OCI-LY3 (cell line): ENCODE measurements at regions not wholly inside any gene's neighbourhood (a gene's known extent, or its start where the extent isn't known, plus 50 kb on each side); places are given as distances from the start of the nearest gene placed in this dataset.
"Not testable (repeated sequence)": the region's sequence is repeated elsewhere in the genome, so short reads cannot be mapped to it uniquely, and the experiment has no call there.

Experiments used
- H2AFZ ChIP-seq: fragments of 200-600, 300-600 bp; shearing (Covaris generic); 2 replicates; pipeline ENCODE4 v1.6.0; 2014; ENCODE audit warnings: antibody characterized with exemption, low read depth, low read length
- H3K27ac ChIP-seq: fragments of 200-600, 300-600 bp; sonication (generic); 2 replicates; pipeline ENCODE4 v1.5.1; 2014; ENCODE audit warnings: mild to moderate bottlenecking, low read length, moderate library complexity, mixed read lengths
- H3K27me3 ChIP-seq: fragments of 200-600, 300-600 bp; sonication (generic); 2 replicates; pipeline ENCODE4 v1.6.1; 2014; ENCODE audit warnings: low read depth, low read length, mixed read lengths
- H3K36me3 ChIP-seq: fragments of 200-600, 300-600 bp; sonication (generic); replicated peaks from 2 replicates; pipeline ENCODE3; 2014; ENCODE audit warnings: low read depth, low read length, mixed read lengths
- H3K4me1 ChIP-seq: fragments of 300-600, 200-600 bp; sonication (generic); 2 replicates; pipeline ENCODE4 v1.6.1; 2014; ENCODE audit warnings: low read length, mixed read lengths
- H3K4me2 ChIP-seq: fragments of 200-600, 300-600 bp; sonication (generic); 2 replicates; pipeline ENCODE4 v1.6.1; 2014; ENCODE audit warnings: low read length, mixed read lengths
- H3K4me3 ChIP-seq: fragments of 300-600, 200-600 bp; sonication (generic); 2 replicates; pipeline ENCODE4 v1.5.1; 2014; ENCODE audit warnings: antibody characterized with exemption, mild to moderate bottlenecking, low read length, moderate library complexity
- H3K79me2 ChIP-seq: fragments of 300-600, 200-600 bp; shearing (Covaris generic); 2 replicates; pipeline ENCODE4 v1.6.1; 2014; ENCODE audit warnings: mild to moderate bottlenecking, low read length, mixed read lengths
- H3K9ac ChIP-seq: fragments of 300-600, 200-600 bp; shearing (Covaris generic); 2 replicates; pipeline ENCODE4 v1.6.0; 2014; ENCODE audit warnings: mild to moderate bottlenecking, low read length, moderate library complexity
- H3K9me3 ChIP-seq: fragments of 200-600, 300-600 bp; shearing (Covaris generic); 2 replicates; pipeline ENCODE4 v1.6.1; 2014; ENCODE audit warnings: low read length, mixed read lengths; ENCODE audit not compliant: insufficient read depth
- H4K20me1 ChIP-seq: fragments of 200-600, 300-600 bp; sonication (generic); 2 replicates; pipeline ENCODE4 v1.6.1; 2016; ENCODE audit warnings: low read length, mixed read lengths; ENCODE audit not compliant: insufficient read depth
- CTCF ChIP-seq: fragments of 200-600, 300-600 bp; sonication (generic); IDR thresholded peaks from 2 replicates; pipeline ENCODE4 v1.5.1; 2014; ENCODE audit warnings: antibody characterized with exemption, low read length, low read depth
- EZH2phosphoT487 ChIP-seq: fragments of 200-600 bp; shearing (Covaris generic); IDR thresholded peaks from 2 replicates; pipeline ENCODE4 v1.6.1; 2018; ENCODE audit warnings: antibody characterized with exemption, mixed run types, low read depth

DNA sequence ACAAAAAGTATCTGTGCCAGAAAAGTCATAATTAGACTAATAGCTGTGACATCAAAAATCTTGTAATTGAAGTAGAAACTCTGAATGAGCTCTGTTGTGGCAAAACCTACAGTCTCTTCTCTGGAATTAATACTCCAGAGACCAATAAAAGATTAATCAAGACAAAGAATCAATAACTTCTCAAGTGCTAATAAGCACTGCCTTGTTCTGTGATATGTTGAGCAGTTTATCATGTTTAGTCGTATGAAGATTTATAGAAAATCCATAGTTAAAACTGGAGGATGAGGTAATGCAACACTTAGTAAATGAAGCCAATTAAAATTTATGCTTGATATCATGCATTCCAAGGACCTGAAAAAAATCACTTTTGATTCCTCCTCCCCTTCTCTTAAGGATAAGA lies 72.3 kb upstream of the RNF32 start:
- Histone ChIP-seq H3K9me3 (no peaks in the 10 kb centered on the region), H3K4me2 (no peak overlapping the region), H3K36me3 (no peaks in the 10 kb centered on the region), H3K79me2 (no peaks in the 10 kb centered on the region), H4K20me1 (no peaks in the 10 kb centered on the region), H2AFZ (no peak overlapping the region), H3K9ac (no peak overlapping the region), H3K27ac (no peak overlapping the region), H3K4me1 (no peaks in the 10 kb centered on the region), H3K27me3 (peaks cover 10% of the 10 kb centered on the region; the same call in 1 of the 2 replicates), H3K4me3 (no peak overlapping the region)
- TF ChIP-seq EZH2phosphoT487, result no peak
- no peak for TF ChIP-seq CTCF

DNA sequence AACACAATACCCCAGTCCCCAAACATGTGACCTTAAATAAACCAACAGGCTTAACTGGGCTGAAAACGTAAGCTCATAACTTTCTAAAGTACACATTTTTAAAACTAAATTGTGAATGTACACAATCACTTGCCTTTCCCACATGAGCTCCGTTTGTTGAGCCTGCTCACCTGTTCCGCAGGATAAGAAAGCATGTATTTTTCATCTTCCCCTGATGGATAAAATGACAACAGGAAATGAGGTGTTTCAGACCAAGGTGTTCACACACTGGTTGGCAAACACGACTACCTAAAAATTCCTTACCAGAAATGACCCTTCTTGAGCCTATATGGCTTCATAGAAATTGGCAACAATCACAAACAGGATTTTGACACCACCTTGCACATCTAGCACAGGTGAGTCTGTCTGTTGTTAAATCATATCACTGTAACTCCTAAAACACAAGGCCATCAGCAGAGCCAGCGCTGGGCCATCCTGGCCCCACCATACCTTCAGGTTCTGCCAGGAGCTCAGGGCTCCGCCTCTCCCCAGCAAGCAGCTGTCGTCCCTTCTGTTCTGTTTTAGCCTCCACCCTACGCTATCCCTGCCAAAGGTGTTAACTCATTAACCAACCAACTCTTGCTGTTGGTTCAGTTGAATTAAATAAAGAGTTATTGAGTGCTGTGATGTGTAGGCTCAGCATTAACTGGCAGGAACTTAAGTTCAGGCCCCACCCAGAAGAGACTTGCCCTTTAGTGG lies 73.6 kb upstream of the RNF32 start:
- H3K4me1 ChIP-seq, result no peaks in the 10 kb centered on the region
- no peaks in the 10 kb centered on the region for H3K9me3 ChIP-seq
- TF ChIP-seq EZH2phosphoT487, result no peak
- TF ChIP-seq CTCF, result no peak
- no peak overlapping the region for H3K27ac ChIP-seq
- no peaks in the 10 kb centered on the region for H4K20me1 ChIP-seq
- peaks cover 10% of the 10 kb centered on the region for H3K27me3 ChIP-seq
- H3K36me3 ChIP-seq, result no peaks in the 10 kb centered on the region
- no peak overlapping the region for H2AFZ ChIP-seq
- H3K4me2 ChIP-seq, result no peak overlapping the region
- H3K79me2 ChIP-seq, result no peaks in the 10 kb centered on the region
- no peak overlapping the region for H3K4me3 ChIP-seq
- H3K9ac ChIP-seq, result no peak overlapping the region

DNA sequence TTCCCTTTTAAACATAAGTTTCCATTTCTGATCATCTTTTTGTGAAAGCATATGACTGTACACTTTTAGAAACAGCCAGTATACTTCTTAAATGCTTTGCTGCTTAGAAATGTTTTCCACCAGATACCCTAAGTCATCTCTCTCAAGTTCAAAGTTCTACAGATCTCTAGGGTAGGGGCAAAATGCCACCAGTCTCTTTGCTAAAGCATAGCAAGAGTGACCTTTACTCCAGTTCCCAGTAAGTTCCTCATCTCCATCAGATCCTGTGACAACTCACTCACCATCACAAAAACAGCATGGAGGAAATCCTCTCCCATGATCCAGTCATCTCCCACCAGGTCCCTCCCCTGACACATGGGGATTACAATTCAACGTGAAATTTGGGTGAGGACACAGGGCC lies 75.6 kb upstream of the RNF32 start:
- not testable (repeated sequence) for H3K4me1 ChIP-seq, H3K4me2 ChIP-seq, H3K4me3 ChIP-seq, H3K27ac ChIP-seq, H3K36me3 ChIP-seq, H4K20me1 ChIP-seq, H3K79me2 ChIP-seq, H3K9ac ChIP-seq, H3K9me3 ChIP-seq, H2AFZ ChIP-seq
- peaks cover 18% of the 10 kb centered on the region for H3K27me3 ChIP-seq

DNA sequence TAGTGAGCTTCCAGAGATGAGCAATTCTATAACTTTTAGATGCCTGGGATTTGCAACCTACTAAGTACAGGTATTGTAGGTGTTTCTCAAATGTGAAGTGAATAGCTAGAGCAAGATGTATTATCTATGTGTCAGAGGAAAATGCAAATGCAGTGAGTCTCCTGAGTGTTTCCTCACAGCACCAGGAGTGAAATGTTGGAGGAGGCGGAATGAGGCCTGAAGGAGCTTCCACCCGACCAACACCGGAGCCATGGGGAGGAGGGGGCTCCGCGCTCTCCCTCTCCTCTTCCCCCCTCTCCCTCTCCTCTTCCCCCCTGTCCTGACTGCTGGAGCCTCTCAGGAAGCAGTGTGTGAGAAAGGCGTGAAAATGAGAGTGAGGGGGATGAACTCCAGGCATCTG lies 79.9 kb upstream of the RNF32 start:
- no peaks in the 10 kb centered on the region for H4K20me1 ChIP-seq
- peaks cover 18% of the 10 kb centered on the region for H3K27me3 ChIP-seq

More for the DNA sequence above, 79.9 kb upstream of the RNF32 start:
- H3K4me2 ChIP-seq, result no peak overlapping the region
- no peak overlapping the region for H2AFZ ChIP-seq
- no peak overlapping the region for H3K9ac ChIP-seq
- H3K4me1 ChIP-seq, result no peaks in the 10 kb centered on the region
- H3K36me3 ChIP-seq, result no peaks in the 10 kb centered on the region
- TF ChIP-seq EZH2phosphoT487, result no peak
- no peak for TF ChIP-seq CTCF
- H3K9me3 ChIP-seq, result no peaks in the 10 kb centered on the region
- no peak overlapping the region for H3K27ac ChIP-seq
- H3K79me2 ChIP-seq, result no peaks in the 10 kb centered on the region
- H3K4me3 ChIP-seq, result no peak overlapping the region
